ENCODE measurements at regions not wholly inside any gene's neighbourhood (a gene's known extent, or its start where the extent isn't known, plus 50 kb on each side); places are given as distances from the start of the nearest gene placed in this dataset.

- TF ChIP-seq CTCF (IDR thresholded peaks at IDR 0.05 in 2 of 3, conservative IDR thresholded peaks at IDR 0.05 in 1 of 3; ENCODE audit: control insufficient read depth in 2 of 3, extremely low read depth in 1 of 3, insufficient read depth in 1 of 3, low read depth in 3 of 3, low read length in 3 of 3) (no peak), ZBTB11 (CRISPR knock-in tag; IDR thresholded peaks at IDR 0.05) (no peak), ATF3 (IDR thresholded peaks at IDR 0.05; ENCODE audit: borderline replicate concordance, extremely low read depth, low read depth, low read length) (no peak), SREBF1 (IDR thresholded peaks at IDR 0.05; ENCODE audit: low read length) (no peak), GATAD2B (conservative IDR thresholded peaks at IDR 0.05; ENCODE audit: low read depth) (0 out of 2 replicates have a peak, but pooled peaks have one; percentile 57), NBN (IDR thresholded peaks at IDR 0.05) (no peak; the same call in 1 of the 2 replicates), CREB1 (IDR thresholded peaks at IDR 0.05; ENCODE audit: low read depth) (peak; percentile 56; the same call in 1 of the 2 replicates), SIN3A (IDR thresholded peaks at IDR 0.05; ENCODE audit: low read depth, low read length) (no peak), ZBTB4 (CRISPR knock-in tag; IDR thresholded peaks at IDR 0.05) (no peak), BACH1 (IDR thresholded peaks at IDR 0.05; ENCODE audit: borderline replicate concordance) (no peak), ESRRA (IDR thresholded peaks at IDR 0.05; ENCODE audit: low read length) (no peak), ZZZ3 (IDR thresholded peaks at IDR 0.05; ENCODE audit: control insufficient read depth, insufficient read length, low read depth) (no peak), NR2C1 (IDR thresholded peaks at IDR 0.05) (no peak), NKRF (conservative IDR thresholded peaks at IDR 0.05) (no peak), PAX5 (IDR thresholded peaks at IDR 0.05; ENCODE audit: borderline replicate concordance, low read depth, low read length) (peak; percentile 79), KLF5 (IDR thresholded peaks at IDR 0.05; ENCODE audit: partially characterized antibody) (no peak), MAX (IDR thresholded peaks at IDR 0.05; ENCODE audit: low read depth, low read length) (peak; percentile 67; the same call in 1 of the 2 replicates), POLR2AphosphoS2 (IDR thresholded peaks at IDR 0.05; ENCODE audit: low read depth, low read length) (no peak), KAT2A (conservative IDR thresholded peaks at IDR 0.05; ENCODE audit: control insufficient read depth, low read depth, low read length) (no peak)
These were observed 165.2 kb upstream of the KLF7 start (continued) for GRCh38 chr2:207330912-207331311.

All from GM12878 (cell line).